T47D (cell line): ENCODE measurements at regions not wholly inside any gene's neighbourhood (a gene's known extent, or its start where the extent isn't known, plus 50 kb on each side); places are given as distances from the start of the nearest gene placed in this dataset.
A peak's percentile ranks its signal among the peaks of the same experiment; 100 is the strongest.

Source experiments
- DNase-seq, 2 experiments: peaks; one replicate each; pipeline versions ENCODE4 v3.0.0 to v3.0.0-alpha.2; 2011 to 2012; ENCODE audit warnings: low read depth in 1 of 2, low spot score in 1 of 2
- JUND ChIP-seq: IDR thresholded peaks from 2 replicates; pipeline ENCODE4 v1.6.1; 2012; ENCODE audit warnings: low read depth
- in situ Hi-C: cut with HindIII; loops from 2 replicates; pipeline ENCODE4 v1.10.0; 2016; ENCODE audit warnings: low sequenced_read_pairs, low pct_unique_long_range_greater_than_20kb

DNA sequence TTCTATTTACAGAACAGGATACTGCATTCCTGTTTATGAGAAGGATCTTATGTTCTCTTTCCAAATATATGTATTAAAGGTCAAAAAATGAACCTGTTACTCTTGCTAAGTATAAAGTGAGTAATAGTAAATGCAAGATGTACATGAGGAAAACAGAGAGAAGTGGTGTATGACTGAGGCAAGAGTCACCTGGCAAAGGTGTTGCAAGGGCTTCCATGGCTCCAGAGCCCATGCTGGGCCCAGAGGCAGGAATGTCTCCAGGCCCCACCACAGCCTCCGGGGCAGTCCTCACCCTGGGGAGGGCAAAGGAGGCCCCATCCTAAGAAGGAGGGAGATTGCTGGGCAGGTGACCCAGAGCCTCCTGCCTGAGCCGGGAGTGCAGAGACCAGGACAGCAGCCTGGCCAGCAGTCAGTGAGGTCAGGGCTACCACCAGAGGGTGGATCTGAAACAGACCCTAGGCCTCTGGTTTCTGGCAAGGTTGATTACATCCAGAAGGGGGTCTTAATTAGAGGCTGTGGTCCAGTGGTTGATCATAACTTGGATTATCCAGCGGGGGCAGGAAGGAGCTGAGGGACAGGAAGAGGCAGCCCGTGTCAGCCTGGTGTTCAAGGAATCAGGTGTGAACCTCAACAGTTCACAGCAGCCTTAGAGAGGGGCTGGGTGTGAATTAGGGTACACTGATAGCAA lies 57.3 kb upstream of the CPLX2 start:
- no peak for TF ChIP-seq JUND
- no peak for DNase-seq
- in situ Hi-C loops, result no loop called here

GRCh38 chr5:175814691-175815090 lies 56.7 kb upstream of the CPLX2 start:
- DNase-seq, result no peak
- in situ Hi-C loops, result no loop called here
- TF ChIP-seq JUND, result no peak

DNA sequence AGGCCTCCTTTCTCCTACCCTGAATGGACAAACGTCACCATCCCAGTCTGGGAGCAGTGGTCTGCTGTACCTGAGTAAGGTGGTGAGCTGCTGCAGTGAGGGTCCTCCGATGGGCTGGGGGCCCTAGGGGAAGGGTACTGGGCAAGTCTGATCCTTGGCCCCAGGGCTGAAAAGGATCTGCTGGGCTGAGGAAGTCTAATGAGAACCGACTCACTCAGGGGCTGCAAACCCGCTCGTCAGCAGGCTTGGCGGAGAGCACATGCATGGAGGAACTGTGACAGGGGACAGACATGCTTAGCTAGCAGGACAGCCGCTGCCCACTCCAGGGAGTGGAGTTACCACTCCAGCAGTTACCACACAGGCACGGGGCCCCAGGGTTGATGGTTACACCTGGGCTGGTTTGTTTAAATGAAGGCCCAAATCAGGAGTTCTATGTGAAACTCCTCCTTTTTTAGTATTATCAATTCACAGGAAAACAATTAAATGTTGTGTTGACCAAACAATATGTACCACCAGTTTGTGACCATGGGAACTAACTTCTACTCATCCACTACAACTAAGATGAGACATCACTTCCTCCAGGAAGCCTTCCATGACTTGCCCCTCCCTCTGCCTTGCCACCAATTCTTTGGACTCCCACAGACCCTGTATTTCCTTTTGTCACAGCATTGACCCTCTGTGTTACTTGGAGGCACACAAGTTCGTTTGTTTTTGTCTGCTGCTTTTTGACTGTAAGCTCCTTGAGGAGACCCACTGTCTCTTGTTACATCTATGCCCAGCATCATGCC lies 56.1 kb upstream of the CPLX2 start:
- TF ChIP-seq JUND, result no peak
- in situ Hi-C loops, result no loop called here
- DNase-seq, result no peak

DNA sequence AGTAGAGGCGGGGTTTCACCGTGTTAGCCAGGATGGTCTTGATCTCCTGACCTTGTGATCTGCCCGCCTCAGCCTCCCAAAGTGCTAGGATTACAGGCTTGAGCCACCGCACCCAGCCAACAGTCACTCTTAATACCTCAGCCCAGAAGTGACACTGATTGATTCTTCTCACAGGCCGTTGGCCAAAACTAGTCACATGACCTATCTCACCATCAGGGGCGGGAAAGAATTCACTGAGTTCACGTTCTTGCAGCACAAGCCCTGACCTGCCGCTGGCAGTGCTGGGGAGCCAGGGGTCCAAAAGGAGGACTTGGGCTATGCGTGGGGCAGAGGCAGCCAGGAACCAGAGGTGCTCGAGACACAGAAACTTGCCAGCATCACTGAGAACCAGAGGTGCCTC lies 55.0 kb upstream of the CPLX2 start:
- in situ Hi-C loops, result no loop called here
- no peak for TF ChIP-seq JUND
- peak in 1 of 2 experiments; percentile 12 for DNase-seq

DNA sequence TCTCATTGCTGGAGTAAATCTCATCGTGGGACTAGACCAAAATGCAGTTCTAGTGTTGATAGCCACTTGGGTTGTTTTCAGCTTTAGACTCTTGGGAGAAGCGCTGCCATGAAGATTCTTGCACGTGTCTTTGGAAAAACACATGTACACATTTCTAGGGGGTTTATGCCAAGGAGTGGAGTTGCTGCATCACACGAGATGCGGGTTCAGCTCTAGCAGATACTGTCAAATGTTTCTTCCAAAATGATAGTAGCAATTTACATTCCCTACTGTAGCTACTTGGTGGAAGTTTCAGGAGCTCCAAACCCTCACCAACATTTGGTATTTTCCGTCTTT lies 52.3 kb upstream of the CPLX2 start:
- DNase-seq, result no peak
- in situ Hi-C loops, result no loop called here

DNA sequence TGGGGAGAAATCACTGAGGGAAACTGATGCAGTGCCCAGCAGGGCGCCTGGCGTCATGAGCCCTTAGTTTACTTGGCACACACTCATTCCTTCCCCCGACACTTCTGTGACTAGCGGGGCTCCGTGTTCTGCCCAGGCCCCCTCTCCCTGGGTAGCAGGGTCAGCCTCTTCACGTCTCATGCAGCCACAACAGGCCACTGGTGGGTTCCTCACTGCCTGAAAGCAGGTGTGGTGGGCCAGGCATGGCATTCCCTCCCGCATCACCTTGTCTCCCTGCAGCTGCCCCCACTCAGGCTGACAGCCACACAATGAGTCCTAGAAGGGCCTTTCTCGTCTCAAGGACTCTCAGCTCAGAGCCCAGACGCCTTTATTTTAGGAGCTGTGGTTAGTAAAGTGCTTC lies 51.1 kb upstream of the CPLX2 start:
- in situ Hi-C loops, result no loop called here
- no peak for DNase-seq
- TF ChIP-seq JUND, result no peak

More for the DNA sequence above, 52.3 kb upstream of the CPLX2 start:
- no peak for TF ChIP-seq JUND
